OCI-LY1 (cell line): ENCODE measurements at regions not wholly inside any gene's neighbourhood (a gene's known extent, or its start where the extent isn't known, plus 50 kb on each side); places are given as distances from the start of the nearest gene placed in this dataset.

Experiments used
- H2AFZ ChIP-seq: fragments of 200-600 bp; sonication (generic), shearing (Covaris generic); 2 replicates; pipeline ENCODE4 v1.6.0; 2014; ENCODE audit warnings: antibody characterized with exemption, mild to moderate bottlenecking, low read length
- H3F3A ChIP-seq: fragments of 200-600 bp; sonication (generic), shearing (Covaris generic); 2 replicates; pipeline ENCODE4 v1.6.0; 2014; ENCODE audit warnings: mild to moderate bottlenecking, antibody characterized with exemption, low read length, moderate library complexity; ENCODE audit not compliant: insufficient read depth
- H3K27ac ChIP-seq: fragments of 200-600 bp; sonication (generic); 2 replicates; pipeline ENCODE4 v1.5.1; 2014; ENCODE audit warnings: low read length, mixed run types, mild to moderate bottlenecking, low read depth; ENCODE audit not compliant: poor library complexity, severe bottlenecking
- H3K27me3 ChIP-seq: fragments of 200-600 bp; sonication (generic); 2 replicates; pipeline ENCODE4 v1.6.0; 2014; ENCODE audit warnings: antibody characterized with exemption, mild to moderate bottlenecking, low read length, moderate library complexity; ENCODE audit not compliant: insufficient read depth
- H3K36me3 ChIP-seq: fragments of 200-600 bp; sonication (generic); 2 replicates; pipeline ENCODE4 v1.6.1; 2014; ENCODE audit warnings: mild to moderate bottlenecking, antibody characterized with exemption, low read length, moderate library complexity, mixed read lengths; ENCODE audit not compliant: insufficient read depth
- H3K4me1 ChIP-seq: fragments of 200-600 bp; sonication (generic); 2 replicates; pipeline ENCODE4 v1.5.1; 2014; ENCODE audit warnings: mild to moderate bottlenecking, low read length, moderate library complexity; ENCODE audit not compliant: insufficient read depth, severe bottlenecking
- H3K4me2 ChIP-seq: fragments of 200-600 bp; sonication (generic), shearing (Covaris generic); 2 replicates; pipeline ENCODE4 v1.6.1; 2014; ENCODE audit warnings: low read length
- H3K4me3 ChIP-seq: fragments of 200-600 bp; sonication (generic); 2 replicates; pipeline ENCODE4 v1.5.1; 2014; ENCODE audit warnings: low read length, low read depth, mild to moderate bottlenecking, mixed read lengths; ENCODE audit not compliant: poor library complexity, severe bottlenecking
- H3K79me2 ChIP-seq: fragments of 200-600 bp; shearing (Covaris generic); 2 replicates; pipeline ENCODE4 v1.6.1; 2016; ENCODE audit warnings: mixed run types, low read length, mixed read lengths; ENCODE audit not compliant: insufficient read depth
- H3K9ac ChIP-seq: fragments of 200-600 bp; sonication (generic), shearing (Covaris generic); 2 replicates; pipeline ENCODE4 v1.6.1; 2014; ENCODE audit warnings: mild to moderate bottlenecking, low read length, mixed read lengths
- H3K9me2 ChIP-seq: fragments of 200-600 bp; sonication (generic), shearing (Covaris generic); 2 replicates; pipeline ENCODE4 v1.6.1; 2014; ENCODE audit warnings: low read depth, mild to moderate bottlenecking, low read length, mixed read lengths
- H3K9me3 ChIP-seq: fragments of 200-600 bp; shearing (Covaris generic); 2 replicates; pipeline ENCODE4 v1.6.1; 2014; ENCODE audit warnings: low read length, mixed read lengths
- H4K20me1 ChIP-seq: fragments of 200-600 bp; sonication (generic), shearing (Covaris generic); 2 replicates; pipeline ENCODE4 v1.6.0; 2016; ENCODE audit warnings: mild to moderate bottlenecking, low read length; ENCODE audit not compliant: insufficient read depth
- EZH2 ChIP-seq: fragments of 200-600 bp; sonication (generic), shearing (Covaris generic); IDR thresholded peaks from 2 replicates; pipeline ENCODE4 v1.8.0; 2017; ENCODE audit warnings: borderline replicate concordance, mixed run types, mild to moderate bottlenecking, antibody characterized with exemption, low read length, moderate library complexity, mixed read lengths
- TF ChIP-seq, protein P1 (sequence below): fragments of 200-600 bp; sonication (generic), shearing (Covaris generic); IDR thresholded peaks from 2 replicates; pipeline ENCODE4 v1.5.1; 2017; ENCODE audit warnings: mild to moderate bottlenecking, antibody characterized with exemption, low read length, moderate library complexity, mixed read lengths

- H3K36me3 ChIP-seq: no peaks in the 10 kb centered on the region
- no peaks in the 10 kb centered on the region for H3F3A ChIP-seq
- H3K27me3 ChIP-seq: no peaks in the 10 kb centered on the region
- no peaks in the 10 kb centered on the region for H3K9me3 ChIP-seq
- no peak overlapping the region for H3K4me3 ChIP-seq
- no peaks in the 10 kb centered on the region for H4K20me1 ChIP-seq
- H3K9me2 ChIP-seq: no peaks in the 10 kb centered on the region
- no peak overlapping the region for H2AFZ ChIP-seq
- TF ChIP-seq, protein P1, sequence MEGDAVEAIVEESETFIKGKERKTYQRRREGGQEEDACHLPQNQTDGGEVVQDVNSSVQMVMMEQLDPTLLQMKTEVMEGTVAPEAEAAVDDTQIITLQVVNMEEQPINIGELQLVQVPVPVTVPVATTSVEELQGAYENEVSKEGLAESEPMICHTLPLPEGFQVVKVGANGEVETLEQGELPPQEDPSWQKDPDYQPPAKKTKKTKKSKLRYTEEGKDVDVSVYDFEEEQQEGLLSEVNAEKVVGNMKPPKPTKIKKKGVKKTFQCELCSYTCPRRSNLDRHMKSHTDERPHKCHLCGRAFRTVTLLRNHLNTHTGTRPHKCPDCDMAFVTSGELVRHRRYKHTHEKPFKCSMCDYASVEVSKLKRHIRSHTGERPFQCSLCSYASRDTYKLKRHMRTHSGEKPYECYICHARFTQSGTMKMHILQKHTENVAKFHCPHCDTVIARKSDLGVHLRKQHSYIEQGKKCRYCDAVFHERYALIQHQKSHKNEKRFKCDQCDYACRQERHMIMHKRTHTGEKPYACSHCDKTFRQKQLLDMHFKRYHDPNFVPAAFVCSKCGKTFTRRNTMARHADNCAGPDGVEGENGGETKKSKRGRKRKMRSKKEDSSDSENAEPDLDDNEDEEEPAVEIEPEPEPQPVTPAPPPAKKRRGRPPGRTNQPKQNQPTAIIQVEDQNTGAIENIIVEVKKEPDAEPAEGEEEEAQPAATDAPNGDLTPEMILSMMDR: no peak
- no peak for TF ChIP-seq EZH2
- H3K9ac ChIP-seq: no peak overlapping the region
- H3K4me2 ChIP-seq: no peak overlapping the region
- no peak overlapping the region for H3K27ac ChIP-seq
- H3K4me1 ChIP-seq: no peaks in the 10 kb centered on the region
- no peaks in the 10 kb centered on the region for H3K79me2 ChIP-seq
Observed at GRCh38 chr3:72590732-72591221, 257.5 kb downstream of the SHQ1 start.

GRCh38 chr3:72587282-72587681 lies 261.0 kb downstream of the SHQ1 start:
- Histone ChIP-seq H3K27me3 (no peaks in the 10 kb centered on the region), H3K79me2 (no peaks in the 10 kb centered on the region), H3K36me3 (no peaks in the 10 kb centered on the region), H3K4me1 (no peaks in the 10 kb centered on the region), H3K4me2 (no peak overlapping the region), H3K9ac (no peak overlapping the region), H3K4me3 (no peak overlapping the region), H3K9me3 (no peaks in the 10 kb centered on the region), H2AFZ (no peak overlapping the region), H4K20me1 (no peaks in the 10 kb centered on the region), H3F3A (no peaks in the 10 kb centered on the region), H3K9me2 (no peaks in the 10 kb centered on the region), H3K27ac (no peak overlapping the region)
- TF ChIP-seq EZH2: no peak
- TF ChIP-seq, protein P1: peak; percentile 27; the same call in 1 of the 2 replicates

- Histone ChIP-seq H3K27me3 (no peaks in the 10 kb centered on the region), H3K4me2 (no peak overlapping the region), H4K20me1 (no peaks in the 10 kb centered on the region), H3K9me3 (no peaks in the 10 kb centered on the region), H3K4me3 (no peak overlapping the region), H3K4me1 (no peaks in the 10 kb centered on the region), H3K27ac (no peak overlapping the region), H2AFZ (no peak overlapping the region), H3K36me3 (no peaks in the 10 kb centered on the region), H3K9ac (no peak overlapping the region), H3K79me2 (no peaks in the 10 kb centered on the region), H3K9me2 (no peaks in the 10 kb centered on the region), H3F3A (no peaks in the 10 kb centered on the region)
- no peak for TF ChIP-seq EZH2
- TF ChIP-seq, protein P1: no peak
Observed at GRCh38 chr3:72586694-72587093, 261.6 kb downstream of the SHQ1 start.
